Fibroblast of lung (primary cell): ENCODE measurements at regions not wholly inside any gene's neighbourhood (a gene's known extent, or its start where the extent isn't known, plus 50 kb on each side); places are given as distances from the start of the nearest gene placed in this dataset.

Experiments used
- EZH2 ChIP-seq: IDR thresholded peaks from 2 replicates; pipeline ENCODE4 v1.5.1; 2012; ENCODE audit warnings: low read length, control low read depth, mild to moderate bottlenecking; ENCODE audit errors: missing control alignments
- TF ChIP-seq, protein P1 (sequence below), 2 donors: IDR thresholded peaks in 1 of 2; conservative IDR thresholded peaks in 1 of 2; 1 replicate in 1 of 2; 2 replicates in 1 of 2; pipeline ENCODE4 v1.5.1; 2011 to 2012; ENCODE audit warnings: low read length in 2 of 2, control low read depth in 1 of 2, inconsistent platforms in 1 of 2, low read depth in 1 of 2, mild to moderate bottlenecking in 1 of 2

DNA sequence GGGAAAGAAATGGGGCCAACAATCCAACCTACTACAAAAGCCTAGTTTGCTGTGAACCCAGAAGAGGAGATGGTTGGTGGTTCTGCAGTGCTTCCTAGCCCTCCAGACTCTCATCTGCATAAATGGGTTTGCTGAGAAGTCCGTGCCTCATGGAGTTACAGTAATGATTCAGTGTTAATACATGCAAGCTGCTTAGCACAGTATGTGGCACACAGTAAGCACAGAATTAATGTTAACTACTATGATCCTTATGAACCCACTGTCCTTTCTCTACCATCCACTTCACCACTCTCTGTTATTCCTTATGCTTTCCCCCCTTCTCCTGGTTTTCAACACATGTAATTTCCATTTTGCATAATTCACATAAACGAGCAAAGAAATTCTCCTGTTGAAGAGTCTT is 100.0 kb downstream of the ACTBL2 start:
- TF ChIP-seq EZH2 = no peak
- TF ChIP-seq, protein P1, sequence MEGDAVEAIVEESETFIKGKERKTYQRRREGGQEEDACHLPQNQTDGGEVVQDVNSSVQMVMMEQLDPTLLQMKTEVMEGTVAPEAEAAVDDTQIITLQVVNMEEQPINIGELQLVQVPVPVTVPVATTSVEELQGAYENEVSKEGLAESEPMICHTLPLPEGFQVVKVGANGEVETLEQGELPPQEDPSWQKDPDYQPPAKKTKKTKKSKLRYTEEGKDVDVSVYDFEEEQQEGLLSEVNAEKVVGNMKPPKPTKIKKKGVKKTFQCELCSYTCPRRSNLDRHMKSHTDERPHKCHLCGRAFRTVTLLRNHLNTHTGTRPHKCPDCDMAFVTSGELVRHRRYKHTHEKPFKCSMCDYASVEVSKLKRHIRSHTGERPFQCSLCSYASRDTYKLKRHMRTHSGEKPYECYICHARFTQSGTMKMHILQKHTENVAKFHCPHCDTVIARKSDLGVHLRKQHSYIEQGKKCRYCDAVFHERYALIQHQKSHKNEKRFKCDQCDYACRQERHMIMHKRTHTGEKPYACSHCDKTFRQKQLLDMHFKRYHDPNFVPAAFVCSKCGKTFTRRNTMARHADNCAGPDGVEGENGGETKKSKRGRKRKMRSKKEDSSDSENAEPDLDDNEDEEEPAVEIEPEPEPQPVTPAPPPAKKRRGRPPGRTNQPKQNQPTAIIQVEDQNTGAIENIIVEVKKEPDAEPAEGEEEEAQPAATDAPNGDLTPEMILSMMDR (conservative IDR thresholded peaks at IDR 0.05 in 1 of 2, IDR thresholded peaks at IDR 0.05 in 1 of 2; ENCODE audit: low read depth in 1 of 2, low read length in 2 of 2) = no peak
